Type B pancreatic cell (in vitro differentiated cells): ENCODE measurements at regions not wholly inside any gene's neighbourhood (a gene's known extent, or its start where the extent isn't known, plus 50 kb on each side); places are given as distances from the start of the nearest gene placed in this dataset.
"Not testable (repeated sequence)": the region's sequence is repeated elsewhere in the genome, so short reads cannot be mapped to it uniquely, and the experiment has no call there.

Source experiments
- DNase-seq: peaks from one replicate; pipeline ENCODE4 v3.0.0; 2021; ENCODE audit warnings: mixed read lengths; ENCODE audit not compliant: unreplicated experiment; ENCODE audit errors: extremely low spot score
- H3K27ac Mint-ChIP-seq: 2 replicates; pipeline ENCODE4 v1.8.0; 2021; ENCODE audit warnings: mild to moderate bottlenecking, mixed read lengths
- H3K27me3 Mint-ChIP-seq: 2 replicates; pipeline ENCODE4 v1.8.0; 2021; ENCODE audit warnings: mixed read lengths
- H3K36me3 Mint-ChIP-seq: 2 replicates; pipeline ENCODE4 v1.8.0; 2021; ENCODE audit warnings: mixed read lengths
- H3K4me1 Mint-ChIP-seq: one replicate; pipeline ENCODE4 v1.8.0; 2021; ENCODE audit warnings: mixed read lengths; ENCODE audit not compliant: unreplicated experiment
- H3K4me3 Mint-ChIP-seq: 2 replicates; pipeline ENCODE4 v1.8.0; 2021; ENCODE audit warnings: mild to moderate bottlenecking, mixed read lengths
- H3K9me3 Mint-ChIP-seq: 2 replicates; pipeline ENCODE4 v1.8.0; 2021; ENCODE audit warnings: mixed read lengths
- TF ChIP-seq, protein P1 (sequence below): fragments of 200-600 bp; sonication (generic); conservative IDR thresholded peaks from 2 replicates; pipeline ENCODE4 v1.5.0; 2021; ENCODE audit warnings: antibody characterized with exemption, mild to moderate bottlenecking

DNA sequence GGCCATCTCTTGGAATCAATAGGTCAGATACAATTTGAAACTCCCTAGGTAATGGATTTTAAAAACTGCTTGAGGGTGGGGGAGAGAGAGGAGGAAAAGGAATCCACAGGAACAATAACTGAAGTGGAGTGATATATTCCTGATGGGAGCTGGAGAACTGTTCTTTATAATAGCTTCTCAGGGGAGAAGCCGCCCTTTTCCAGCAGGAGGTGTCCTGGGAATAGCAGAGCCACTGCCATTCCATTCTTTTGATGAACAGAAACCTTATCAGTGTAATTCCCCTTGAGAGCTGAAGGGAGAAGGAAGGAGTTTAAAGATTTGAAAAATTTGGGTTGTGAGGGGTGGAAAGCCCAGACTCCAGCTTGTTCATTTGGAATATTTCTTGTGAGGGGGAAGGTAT lies 504.9 kb upstream of the DPH6 start:
- no peaks in the 10 kb centered on the region for H3K36me3 Mint-ChIP-seq
- H3K9me3 Mint-ChIP-seq: no peaks in the 10 kb centered on the region
- H3K27ac Mint-ChIP-seq: no peak overlapping the region
- no peaks in the 10 kb centered on the region for H3K27me3 Mint-ChIP-seq
- DNase-seq: no peak
- H3K4me3 Mint-ChIP-seq: no peak overlapping the region
- peaks cover 11% of the 10 kb centered on the region for H3K4me1 Mint-ChIP-seq
- TF ChIP-seq, protein P1, sequence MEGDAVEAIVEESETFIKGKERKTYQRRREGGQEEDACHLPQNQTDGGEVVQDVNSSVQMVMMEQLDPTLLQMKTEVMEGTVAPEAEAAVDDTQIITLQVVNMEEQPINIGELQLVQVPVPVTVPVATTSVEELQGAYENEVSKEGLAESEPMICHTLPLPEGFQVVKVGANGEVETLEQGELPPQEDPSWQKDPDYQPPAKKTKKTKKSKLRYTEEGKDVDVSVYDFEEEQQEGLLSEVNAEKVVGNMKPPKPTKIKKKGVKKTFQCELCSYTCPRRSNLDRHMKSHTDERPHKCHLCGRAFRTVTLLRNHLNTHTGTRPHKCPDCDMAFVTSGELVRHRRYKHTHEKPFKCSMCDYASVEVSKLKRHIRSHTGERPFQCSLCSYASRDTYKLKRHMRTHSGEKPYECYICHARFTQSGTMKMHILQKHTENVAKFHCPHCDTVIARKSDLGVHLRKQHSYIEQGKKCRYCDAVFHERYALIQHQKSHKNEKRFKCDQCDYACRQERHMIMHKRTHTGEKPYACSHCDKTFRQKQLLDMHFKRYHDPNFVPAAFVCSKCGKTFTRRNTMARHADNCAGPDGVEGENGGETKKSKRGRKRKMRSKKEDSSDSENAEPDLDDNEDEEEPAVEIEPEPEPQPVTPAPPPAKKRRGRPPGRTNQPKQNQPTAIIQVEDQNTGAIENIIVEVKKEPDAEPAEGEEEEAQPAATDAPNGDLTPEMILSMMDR: no peak

- DNase-seq: not testable (repeated sequence)
Measured at GRCh38 chr15:36052641-36053040, 506.7 kb upstream of the DPH6 start.

GRCh38 chr15:36053746-36054145 lies 507.8 kb upstream of the DPH6 start:
- H3K27ac Mint-ChIP-seq: no peak overlapping the region

More at GRCh38 chr15:36052641-36053040, 506.7 kb upstream of the DPH6 start:
- TF ChIP-seq, protein P1: peak; percentile 44
- H3K4me1 Mint-ChIP-seq: peaks cover 11% of the 10 kb centered on the region
- H3K36me3 Mint-ChIP-seq, H3K27me3 Mint-ChIP-seq, H3K9me3 Mint-ChIP-seq, H3K27ac Mint-ChIP-seq, H3K4me3 Mint-ChIP-seq: not testable (repeated sequence)

GRCh38 chr15:36059596-36059995 lies 513.6 kb upstream of the DPH6 start:
- no peak overlapping the region for H3K4me3 Mint-ChIP-seq
- H3K9me3 Mint-ChIP-seq: no peaks in the 10 kb centered on the region
- no peak overlapping the region for H3K27ac Mint-ChIP-seq
- H3K27me3 Mint-ChIP-seq: no peaks in the 10 kb centered on the region
- H3K36me3 Mint-ChIP-seq: no peaks in the 10 kb centered on the region
- no peak for DNase-seq
- no peaks in the 10 kb centered on the region for H3K4me1 Mint-ChIP-seq
- TF ChIP-seq, protein P1: no peak

More at GRCh38 chr15:36053746-36054145, 507.8 kb upstream of the DPH6 start:
- Mint-ChIP-seq H3K36me3 (no peaks in the 10 kb centered on the region), H3K9me3 (no peaks in the 10 kb centered on the region), H3K4me3 (no peak overlapping the region), H3K4me1 (peaks cover 11% of the 10 kb centered on the region), H3K27me3 (no peaks in the 10 kb centered on the region)
- TF ChIP-seq, protein P1: no peak
- DNase-seq: no peak

- Mint-ChIP-seq H3K4me3 (no peak overlapping the region), H3K27ac (no peak overlapping the region), H3K36me3 (no peaks in the 10 kb centered on the region), H3K4me1 (no peaks in the 10 kb centered on the region), H3K9me3 (no peaks in the 10 kb centered on the region), H3K27me3 (no peaks in the 10 kb centered on the region)
- DNase-seq: no peak
- TF ChIP-seq, protein P1: no peak
Measured at GRCh38 chr15:36062357-36062756, 516.4 kb upstream of the DPH6 start.

GRCh38 chr15:36066757-36067156 lies 512.7 kb upstream of the CDIN1 start:
- no peak for DNase-seq
- Mint-ChIP-seq H3K4me1 (no peaks in the 10 kb centered on the region), H3K27me3 (no peaks in the 10 kb centered on the region), H3K9me3 (no peaks in the 10 kb centered on the region), H3K27ac (no peak overlapping the region), H3K4me3 (no peak overlapping the region), H3K36me3 (no peaks in the 10 kb centered on the region)
- TF ChIP-seq, protein P1: no peak
